Sigmoid colon (tissue), 6 donors: ENCODE measurements at regions not wholly inside any gene's neighbourhood (a gene's known extent, or its start where the extent isn't known, plus 50 kb on each side); places are given as distances from the start of the nearest gene placed in this dataset.

Experiments
- DNase-seq: peaks from one replicate; pipeline ENCODE4 v3.0.0-alpha.2; 2019
- H3K27ac ChIP-seq, 4 donors: fragments of 200-600 bp; sonication (generic); one replicate each; pipeline ENCODE4 v1.5.1; 2016 to 2019; ENCODE audit warnings: mild to moderate bottlenecking in 1 of 4
- H3K27me3 ChIP-seq, 3 donors: fragments of 200-600 bp; sonication (generic); one replicate each; pipeline ENCODE4 v1.5.1; 2019; ENCODE audit warnings: mild to moderate bottlenecking in 1 of 3
- H3K36me3 ChIP-seq, 4 donors: fragments of 200-600 bp; sonication (generic); one replicate each; pipeline ENCODE4 v1.5.1; 2016 to 2019
- H3K4me1 ChIP-seq, 4 donors: fragments of 200-600 bp; sonication (generic); one replicate each; pipeline ENCODE4 v1.5.1; 2017 to 2019
- H3K4me3 ChIP-seq, 4 donors: fragments of 200-600 bp; sonication (generic); one replicate each; pipeline ENCODE4 v1.5.1; 2017 to 2019; ENCODE audit warnings: mild to moderate bottlenecking in 2 of 4, moderate library complexity in 1 of 4
- H3K9me3 ChIP-seq, 4 donors: fragments of 200-600 bp in 3 of 4; sonication (generic) in 3 of 4; one replicate each; pipeline versions ENCODE4 v1.5.1 to v1.6.1; 2013 to 2019
- EP300 ChIP-seq, 4 donors: sonication (generic); formaldehyde crosslinking; IDR thresholded peaks; one replicate each; pipeline ENCODE4 v1.6.1; 2017; ENCODE audit warnings: antibody characterized with exemption in 4 of 4
- POLR2A ChIP-seq, 2 donors: fragments of 450-650 bp; IDR thresholded peaks; one replicate each; pipeline ENCODE4 v1.6.1; 2016; ENCODE audit warnings: antibody characterized with exemption in 2 of 2, mild to moderate bottlenecking in 2 of 2, moderate library complexity in 2 of 2
- POLR2AphosphoS5 ChIP-seq, 4 donors: sonication (generic); formaldehyde crosslinking; IDR thresholded peaks; one replicate each; pipeline ENCODE4 v1.6.1; 2017; ENCODE audit warnings: antibody characterized with exemption in 4 of 4
- WGBS, 2 donors: extraction: QIAGEN DNeasy Blood & Tissue Kit; methylation state at CpG; one replicate each; pipeline ENCODE4 v1.1.7; 2013; 5-methylcytosine and 5-hydroxymethylcytosine counted together
- intact Hi-C: fragments of 100-400 bp; cut with DNase I; formaldehyde crosslinking; loops from one replicate; pipeline ENCODE4 v1.15.1; 2023
- TF ChIP-seq, protein P1 (sequence below), 4 experiments: fragments of 450-650 bp in 3 of 4; fragments of 200-600 bp in 1 of 4; IDR thresholded peaks; one replicate each; pipeline ENCODE4 v1.5.1; 2016 to 2019; ENCODE audit warnings: antibody characterized with exemption in 4 of 4, mild to moderate bottlenecking in 3 of 4, moderate library complexity in 2 of 4
- donor health status: healthy with polysubstance abuse.
- donor health status: healthy.

DNA sequence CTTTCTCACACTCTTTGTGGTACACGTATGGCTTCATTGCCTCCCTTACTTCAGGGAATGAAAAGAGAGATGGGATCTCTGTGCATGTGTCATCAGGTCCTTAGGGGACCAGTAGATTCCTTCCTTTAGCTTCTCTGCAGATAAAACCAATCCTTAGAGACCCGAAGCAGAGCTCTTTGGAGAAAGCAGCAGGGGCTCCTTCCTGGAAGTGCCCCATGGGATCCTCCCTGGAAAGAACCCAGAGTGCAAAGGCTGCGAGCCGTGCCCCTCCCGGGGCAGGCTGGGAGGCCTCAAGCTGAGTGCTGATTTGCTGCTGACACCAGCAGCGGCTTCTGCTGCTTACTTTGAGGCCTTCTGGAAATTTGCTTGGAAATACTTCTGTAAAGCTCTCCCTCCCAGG lies 328.6 kb upstream of the RGMA start:
- 36 to 48% methylated on average over 6 of the region's 6 CpGs for WGBS, 2 donors

DNA sequence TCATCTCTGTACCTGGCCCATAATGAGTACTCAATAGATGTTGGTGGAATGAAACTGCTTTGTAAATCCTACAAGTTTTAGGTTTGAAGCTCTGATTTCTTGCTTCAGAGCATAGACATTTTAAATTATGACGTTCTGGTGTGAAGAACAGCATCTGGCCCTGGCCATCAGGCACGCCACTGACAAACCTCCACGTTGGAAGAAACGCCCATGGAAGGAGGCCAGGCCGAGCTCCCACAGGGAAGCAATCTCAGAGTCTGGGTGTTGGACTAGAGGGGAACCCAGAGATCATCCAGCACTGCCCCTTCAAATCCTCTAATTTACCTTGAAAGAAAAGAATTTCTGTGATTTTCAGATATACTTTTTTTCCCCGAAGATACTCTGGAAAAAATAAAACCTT lies 328.1 kb upstream of the RGMA start:
- H3K27ac ChIP-seq: no peak overlapping the region
- H3K4me1 ChIP-seq: no peaks in the 10 kb centered on the region
- DNase-seq: no peak
- WGBS, 2 donors: 80 to 85% methylated on average over 6 of the region's 6 CpGs
- no peaks in the 10 kb centered on the region for H3K9me3 ChIP-seq
- H3K4me3 ChIP-seq: no peak overlapping the region
- TF ChIP-seq EP300 (IDR thresholded peaks at IDR 0.05) (no peak), POLR2A (IDR thresholded peaks at IDR 0.05) (no peak), POLR2AphosphoS5 (IDR thresholded peaks at IDR 0.05) (no peak)
- TF ChIP-seq, protein P1, sequence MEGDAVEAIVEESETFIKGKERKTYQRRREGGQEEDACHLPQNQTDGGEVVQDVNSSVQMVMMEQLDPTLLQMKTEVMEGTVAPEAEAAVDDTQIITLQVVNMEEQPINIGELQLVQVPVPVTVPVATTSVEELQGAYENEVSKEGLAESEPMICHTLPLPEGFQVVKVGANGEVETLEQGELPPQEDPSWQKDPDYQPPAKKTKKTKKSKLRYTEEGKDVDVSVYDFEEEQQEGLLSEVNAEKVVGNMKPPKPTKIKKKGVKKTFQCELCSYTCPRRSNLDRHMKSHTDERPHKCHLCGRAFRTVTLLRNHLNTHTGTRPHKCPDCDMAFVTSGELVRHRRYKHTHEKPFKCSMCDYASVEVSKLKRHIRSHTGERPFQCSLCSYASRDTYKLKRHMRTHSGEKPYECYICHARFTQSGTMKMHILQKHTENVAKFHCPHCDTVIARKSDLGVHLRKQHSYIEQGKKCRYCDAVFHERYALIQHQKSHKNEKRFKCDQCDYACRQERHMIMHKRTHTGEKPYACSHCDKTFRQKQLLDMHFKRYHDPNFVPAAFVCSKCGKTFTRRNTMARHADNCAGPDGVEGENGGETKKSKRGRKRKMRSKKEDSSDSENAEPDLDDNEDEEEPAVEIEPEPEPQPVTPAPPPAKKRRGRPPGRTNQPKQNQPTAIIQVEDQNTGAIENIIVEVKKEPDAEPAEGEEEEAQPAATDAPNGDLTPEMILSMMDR (IDR thresholded peaks at IDR 0.05): no peak
- H3K27me3 ChIP-seq: no peaks in the 10 kb centered on the region
- H3K36me3 ChIP-seq: no peaks in the 10 kb centered on the region
- intact Hi-C loops: no loop called here

More for the DNA sequence above, 328.6 kb upstream of the RGMA start:
- no peak overlapping the region for H3K4me3 ChIP-seq
- intact Hi-C loops: no loop called here
- no peaks in the 10 kb centered on the region for H3K36me3 ChIP-seq
- no peak for DNase-seq
- no peaks in the 10 kb centered on the region for H3K27me3 ChIP-seq
- no peaks in the 10 kb centered on the region for H3K4me1 ChIP-seq
- H3K9me3 ChIP-seq: no peaks in the 10 kb centered on the region
- no peak overlapping the region for H3K27ac ChIP-seq
- no peak for TF ChIP-seq POLR2AphosphoS5 (IDR thresholded peaks at IDR 0.05)
- TF ChIP-seq POLR2A (IDR thresholded peaks at IDR 0.05): no peak
- TF ChIP-seq EP300 (IDR thresholded peaks at IDR 0.05): no peak
- TF ChIP-seq, protein P1 (IDR thresholded peaks at IDR 0.05): no peak

DNA sequence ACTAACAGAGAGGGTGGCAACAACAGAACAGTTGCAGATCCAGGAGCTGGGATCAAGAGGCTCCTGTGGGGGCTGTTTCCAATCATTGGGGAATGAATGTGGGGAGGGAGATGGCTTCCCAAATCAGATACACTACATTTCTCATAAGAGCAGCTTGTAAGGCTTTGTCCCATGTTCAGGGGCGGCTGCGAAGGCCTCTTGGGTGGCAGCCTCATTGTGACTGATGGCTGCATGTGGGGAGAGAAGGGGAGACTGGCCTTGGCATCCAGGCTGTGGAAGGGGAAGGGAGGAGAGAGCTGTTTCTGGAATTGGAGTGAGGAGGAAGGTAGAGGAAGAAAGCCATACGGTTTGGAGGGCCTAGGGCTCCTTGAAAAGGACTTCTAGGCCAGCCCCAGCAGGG lies 326.6 kb upstream of the RGMA start:
- 83 to 86% methylated on average over 3 of the region's 3 CpGs for WGBS, 2 donors
- no peak overlapping the region for H3K27ac ChIP-seq
- no peak overlapping the region for H3K4me3 ChIP-seq
- H3K9me3 ChIP-seq: no peaks in the 10 kb centered on the region
- DNase-seq: no peak
- H3K4me1 ChIP-seq: no peaks in the 10 kb centered on the region
- H3K36me3 ChIP-seq: no peaks in the 10 kb centered on the region
- no peaks in the 10 kb centered on the region for H3K27me3 ChIP-seq
- intact Hi-C loops: no loop called here
- TF ChIP-seq POLR2AphosphoS5 (IDR thresholded peaks at IDR 0.05) (no peak), POLR2A (IDR thresholded peaks at IDR 0.05) (no peak), EP300 (IDR thresholded peaks at IDR 0.05) (no peak)
- TF ChIP-seq, protein P1 (IDR thresholded peaks at IDR 0.05): no peak

DNA sequence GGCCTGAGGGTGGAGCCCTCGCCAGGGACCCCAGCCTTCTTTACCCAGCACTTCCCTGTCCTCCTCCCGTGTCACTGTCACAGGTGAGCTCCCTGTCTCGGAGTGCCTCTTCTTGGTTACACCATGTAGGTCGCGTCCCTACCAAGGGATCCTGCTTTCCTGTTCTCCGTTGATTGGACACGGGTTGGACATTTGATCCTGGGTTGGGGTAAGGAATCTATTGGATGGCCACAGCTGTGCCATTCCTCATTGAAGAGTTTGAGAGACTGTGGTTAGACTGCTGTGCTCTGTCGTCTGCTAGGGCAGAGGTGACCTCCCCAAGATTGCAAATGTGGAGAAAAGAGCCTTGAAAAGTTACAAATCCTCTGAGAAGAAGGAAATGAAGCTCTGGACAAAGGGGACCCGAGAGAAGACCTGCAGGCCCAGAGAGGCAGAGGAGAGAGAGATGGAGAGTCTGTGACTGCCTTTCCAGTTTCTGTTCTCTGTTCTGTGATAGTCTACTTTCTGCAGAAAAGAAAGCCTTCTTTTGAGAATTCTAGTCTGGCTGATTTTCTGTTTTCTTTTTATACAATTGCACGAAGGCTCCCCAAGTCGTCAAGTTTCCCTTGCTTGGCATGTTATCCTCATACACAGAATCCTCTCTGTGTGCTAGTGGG lies 325.7 kb upstream of the RGMA start:
- TF ChIP-seq POLR2A (IDR thresholded peaks at IDR 0.05) (no peak), POLR2AphosphoS5 (IDR thresholded peaks at IDR 0.05) (no peak), EP300 (IDR thresholded peaks at IDR 0.05) (no peak)
- TF ChIP-seq, protein P1 (IDR thresholded peaks at IDR 0.05): no peak
- Histone ChIP-seq H3K4me3 (no peak overlapping the region), H3K36me3 (no peaks in the 10 kb centered on the region), H3K9me3 (no peaks in the 10 kb centered on the region), H3K27ac (no peak overlapping the region), H3K27me3 (no peaks in the 10 kb centered on the region), H3K4me1 (no peaks in the 10 kb centered on the region)
- no peak for DNase-seq
- 83 to 88% methylated on average over 11 of the region's 11 CpGs for WGBS, 2 donors
- intact Hi-C loops: no loop called here

DNA sequence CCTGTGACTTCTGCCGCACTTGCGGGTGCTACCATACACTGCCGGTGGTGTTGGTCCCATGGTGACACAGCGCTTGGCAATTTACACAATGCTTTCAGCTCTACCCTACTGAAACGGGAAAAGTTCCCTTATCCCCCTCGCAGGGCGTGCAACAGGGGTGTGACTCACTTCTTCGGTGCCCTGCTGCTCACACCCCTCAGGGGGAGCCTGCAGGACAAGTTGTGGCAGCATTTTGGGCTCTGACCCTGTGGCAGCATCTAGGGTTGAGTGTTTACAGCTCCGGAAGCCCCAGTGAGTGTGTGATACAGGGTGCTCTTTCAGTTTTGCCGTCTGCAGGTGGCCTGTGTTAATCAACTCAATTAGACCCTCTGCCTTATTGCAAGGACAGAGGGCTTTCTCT lies 324.7 kb upstream of the RGMA start:
- no peak for TF ChIP-seq POLR2AphosphoS5 (IDR thresholded peaks at IDR 0.05)
- no peak for TF ChIP-seq EP300 (IDR thresholded peaks at IDR 0.05)
- no peak for TF ChIP-seq POLR2A (IDR thresholded peaks at IDR 0.05)
- TF ChIP-seq, protein P1 (IDR thresholded peaks at IDR 0.05): no peak
- Histone ChIP-seq H3K4me1 (no peaks in the 10 kb centered on the region), H3K27ac (no peak overlapping the region), H3K36me3 (no peaks in the 10 kb centered on the region), H3K9me3 (no peaks in the 10 kb centered on the region), H3K4me3 (no peak overlapping the region), H3K27me3 (no peaks in the 10 kb centered on the region)
- WGBS, 2 donors: 83 to 90% methylated on average over 10 of the region's 10 CpGs
- DNase-seq: no peak
- intact Hi-C loops: no loop called here
